IMR-90 (cell line): ENCODE measurements at regions not wholly inside any gene's neighbourhood (a gene's known extent, or its start where the extent isn't known, plus 50 kb on each side); places are given as distances from the start of the nearest gene placed in this dataset.

Experiments
- ATAC-seq: fragments of 200-7000 bp; cut with Tn5 transposase; 2 replicates; pipeline ENCODE4 v1.9.1; 2020; ENCODE audit warnings: low read depth, mild to moderate bottlenecking, moderate library complexity
- BruUV-seq: library from RNA; stranded (reverse); fragments of 400-500 nt; replicated peaks from 2 replicates; lab custom pipeline; 2021; lab: Mats Ljungman, UMichigan
- CTCF ChIA-PET: fragments of 300-600 bp; formaldehyde crosslinking; extraction: SDS; loops from one replicate; lab custom pipeline; 2021; ENCODE audit warnings: antibody characterized with exemption; lab: Yijun Ruan, JAX
- POLR2A ChIA-PET: fragments of 300-600 bp; sonication (Branson Sonifier 250); formaldehyde crosslinking; loops from one replicate; lab custom pipeline; 2022; ENCODE audit warnings: antibody characterized with exemption; ENCODE audit not compliant: unreplicated experiment; lab: Charles Lee
- DNase-seq: peaks from one replicate; pipeline ENCODE4 v3.0.0; 2013
- H2AFZ ChIP-seq: replicated peaks from 2 replicates; pipeline ENCODE3; 2013; ENCODE audit warnings: low read length, mild to moderate bottlenecking; ENCODE audit not compliant: poor library complexity
- H2AK5ac ChIP-seq: 2 replicates; pipeline ENCODE4 v1.6.1; 2013; ENCODE audit warnings: low read depth, low read length, inconsistent platforms
- H2AK9ac ChIP-seq: replicated peaks from 2 replicates; pipeline ENCODE3; 2013; ENCODE audit warnings: mild to moderate bottlenecking, low read depth, low read length, moderate library complexity; ENCODE audit not compliant: poor library complexity
- H2BK120ac ChIP-seq: 2 replicates; pipeline ENCODE4 v1.6.1; 2013; ENCODE audit warnings: low read depth, low read length, inconsistent platforms
- H2BK15ac ChIP-seq: 3 replicates; pipeline ENCODE4 v1.6.1; 2013; ENCODE audit warnings: low read depth, low read length, inconsistent platforms
- H2BK20ac ChIP-seq: 2 replicates; pipeline ENCODE4 v1.6.1; 2013; ENCODE audit warnings: low read depth, mild to moderate bottlenecking, inconsistent platforms, low read length, moderate library complexity
- H2BK5ac ChIP-seq: 2 replicates; pipeline ENCODE4 v1.6.1; 2013; ENCODE audit warnings: mild to moderate bottlenecking, low read depth, low read length, inconsistent platforms; ENCODE audit not compliant: poor library complexity, severe bottlenecking
- H3K14ac ChIP-seq: replicated peaks from 2 replicates; pipeline ENCODE4 v1.6.1; 2013; ENCODE audit warnings: low read depth, low read length, inconsistent platforms
- H3K18ac ChIP-seq: 2 replicates; pipeline ENCODE4 v1.6.1; 2013; ENCODE audit warnings: low read depth, low read length, control low read depth
- H3K23ac ChIP-seq: 2 replicates; pipeline ENCODE4 v1.6.1; 2013; ENCODE audit warnings: low read depth, low read length, inconsistent platforms
- H3K27ac ChIP-seq: 2 replicates; pipeline ENCODE4 v1.5.1; 2013; ENCODE audit warnings: mild to moderate bottlenecking, control low read depth, low read length; ENCODE audit not compliant: insufficient read depth
- H3K27me3 ChIP-seq: 2 replicates; pipeline ENCODE4 v1.6.1; 2013; ENCODE audit warnings: low read length; ENCODE audit not compliant: control insufficient read depth, insufficient read depth
- H3K36me3 ChIP-seq: 2 replicates; pipeline ENCODE4 v1.6.1; 2013; ENCODE audit warnings: low read length, mixed read lengths; ENCODE audit not compliant: control insufficient read depth, insufficient read depth
- H3K4ac ChIP-seq: 2 replicates; pipeline ENCODE4 v1.6.1; 2013; ENCODE audit warnings: low read depth, low read length, inconsistent platforms
- H3K4me1 ChIP-seq: 2 replicates; pipeline ENCODE4 v1.6.1; 2013; ENCODE audit warnings: low read length, mixed read lengths; ENCODE audit not compliant: control insufficient read depth, insufficient read depth
- H3K4me2 ChIP-seq: 2 replicates; pipeline ENCODE4 v1.6.1; 2013; ENCODE audit warnings: low read depth, mild to moderate bottlenecking, control low read depth, low read length, moderate library complexity
- H3K4me3 ChIP-seq: 2 replicates; pipeline ENCODE4 v1.5.1; 2013; ENCODE audit warnings: low read depth, mild to moderate bottlenecking, control low read depth, low read length, moderate library complexity; ENCODE audit not compliant: insufficient read depth
- H3K56ac ChIP-seq: 2 replicates; pipeline ENCODE4 v1.6.1; 2013; ENCODE audit warnings: low read length, inconsistent platforms; ENCODE audit not compliant: insufficient read depth; ENCODE audit errors: extremely low read depth
- H3K79me1 ChIP-seq, 2 experiments: 2 replicates each; pipeline ENCODE4 v1.6.1; 2013; ENCODE audit warnings: low read length in 2 of 2, inconsistent platforms in 1 of 2, low read depth in 1 of 2
- H3K9ac ChIP-seq: 2 replicates; pipeline ENCODE4 v1.6.1; 2013; ENCODE audit warnings: low read depth, low read length, control low read depth
- H3K9me1 ChIP-seq: 2 replicates; pipeline ENCODE4 v1.6.1; 2013; ENCODE audit warnings: low read length, inconsistent platforms; ENCODE audit not compliant: insufficient read depth
- H3K9me3 ChIP-seq: 2 replicates; pipeline ENCODE4 v1.6.1; 2013; ENCODE audit warnings: low read length; ENCODE audit not compliant: control insufficient read depth, insufficient read depth
- H4K20me1 ChIP-seq: 2 replicates; pipeline ENCODE4 v1.6.1; 2013; ENCODE audit warnings: low read length, inconsistent platforms; ENCODE audit not compliant: insufficient read depth
- H4K5ac ChIP-seq: 2 replicates; pipeline ENCODE4 v1.6.1; 2013; ENCODE audit warnings: mild to moderate bottlenecking, low read depth, low read length, control low read depth
- H4K8ac ChIP-seq, 2 experiments: 2 replicates each; pipeline ENCODE4 v1.6.1; 2013; ENCODE audit warnings: low read depth in 2 of 2, low read length in 2 of 2, control low read depth in 1 of 2, inconsistent platforms in 1 of 2
- H4K91ac ChIP-seq: 2 replicates; pipeline ENCODE4 v1.6.1; 2013; ENCODE audit warnings: low read depth, low read length, inconsistent platforms; ENCODE audit not compliant: insufficient read depth
- FOS ChIP-seq: fragments of 150-350 bp; IDR thresholded peaks from 2 replicates; pipeline ENCODE4 v1.6.1; 2016; ENCODE audit warnings: low read depth, low read length
- MAFK ChIP-seq: IDR thresholded peaks from 2 replicates; pipeline ENCODE4 v1.6.1; 2012; ENCODE audit warnings: low read depth, low read length, improper control_type of control experiment
- MAZ ChIP-seq: IDR thresholded peaks from 2 replicates; pipeline ENCODE4 v1.6.1; 2012; ENCODE audit warnings: low read depth, mild to moderate bottlenecking, low read length, improper control_type of control experiment, moderate library complexity, borderline replicate concordance
- RAD21 ChIP-seq: IDR thresholded peaks from 2 replicates; pipeline ENCODE4 v1.6.1; 2012; ENCODE audit warnings: low read length, improper control_type of control experiment
- RFX5 ChIP-seq: IDR thresholded peaks from 2 replicates; pipeline ENCODE4 v1.8.0; 2012; ENCODE audit warnings: low read depth, mild to moderate bottlenecking, low read length, moderate library complexity
- WGBS, 2 experiments: methylation state at CpG; one replicate each; pipeline versions ENCODE4 v1.1.5 to v1.1.7; 2013; ENCODE audit warnings: missing lambda C conversion rate in 2 of 2; ENCODE audit not compliant: insufficient read length in 1 of 2; ENCODE audit errors: extremely low coverage in 2 of 2; 5-methylcytosine and 5-hydroxymethylcytosine counted together
- dilution Hi-C: fragments of 300-500 bp; cut with HindIII; formaldehyde crosslinking; loops from one replicate; pipeline ENCODE4 v1.14.3; 2018; ENCODE audit warnings: low sequenced_read_pairs; ENCODE audit not compliant: unreplicated experiment
- in situ Hi-C: fragments of 300-500 bp; cut with MboI; formaldehyde crosslinking; loops from 3 replicates; pipeline ENCODE4 v1.14.3; 2019; ENCODE audit warnings: low sequenced_read_pairs, inconsistent platforms, mixed read lengths
- intact Hi-C: fragments of 100-400 bp; cut with micrococcal nuclease; formaldehyde crosslinking; loops from 2 replicates; pipeline ENCODE4 v1.10.0; 2022
- TF ChIP-seq, protein P1 (sequence below): fragments of 150-350 bp; IDR thresholded peaks from 2 replicates; pipeline ENCODE4 v1.6.1; 2016; ENCODE audit warnings: low read depth, mild to moderate bottlenecking, low read length, moderate library complexity, borderline replicate concordance
- TF ChIP-seq, protein P2 (sequence below): conservative IDR thresholded peaks from 2 replicates; pipeline ENCODE4 v1.5.1; 2012; ENCODE audit warnings: mild to moderate bottlenecking, low read depth, low read length, improper control_type of control experiment
- TF ChIP-seq, protein P3 (sequence below): fragments of 150-350 bp; IDR thresholded peaks from 2 replicates; pipeline ENCODE4 v1.6.1; 2017; ENCODE audit warnings: mild to moderate bottlenecking, antibody characterized with exemption, low read length, low read depth

DNA sequence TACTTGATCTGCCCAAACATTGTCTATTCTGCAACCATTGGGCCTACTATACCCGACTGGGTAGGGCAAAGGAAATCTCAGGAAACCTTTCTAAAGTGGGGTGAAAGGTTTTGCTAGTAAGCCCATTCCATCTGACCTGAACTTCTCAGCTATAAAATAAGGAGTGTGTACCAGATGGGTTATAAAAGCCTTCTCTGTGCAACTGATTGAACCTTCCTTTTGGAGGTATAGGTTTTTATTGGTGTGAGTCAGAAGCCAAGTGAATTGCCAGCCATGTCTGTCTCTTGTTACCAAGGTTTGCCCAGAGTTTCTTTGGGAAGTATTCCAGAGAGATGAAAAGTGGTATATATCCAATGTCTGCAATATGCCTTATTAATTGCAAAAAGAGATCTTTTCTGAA lies 1271.0 kb upstream of the WWC1 start:
- no peak overlapping the region for H2BK120ac ChIP-seq
- no peaks in the 10 kb centered on the region for H3K9me3 ChIP-seq
- no peak overlapping the region for H4K91ac ChIP-seq
- no peak overlapping the region for H2AFZ ChIP-seq
- no peak overlapping the region for H4K8ac ChIP-seq
- no peak overlapping the region for H2BK15ac ChIP-seq
- WGBS, 2 experiments, result no CpG with 5 or more reads among the region's 1 CpG
- no peak overlapping the region for H2AK9ac ChIP-seq
- intact Hi-C loops (no loop called here), dilution Hi-C loops (no loop called here), in situ Hi-C loops (no loop called here)
- CTCF ChIA-PET, result no interaction called here
- no peaks in the 10 kb centered on the region for H3K79me1 ChIP-seq
- H2AK5ac ChIP-seq, result no peak overlapping the region
- no peak overlapping the region for H3K27ac ChIP-seq
- H3K56ac ChIP-seq, result no peak overlapping the region
- H4K20me1 ChIP-seq, result no peaks in the 10 kb centered on the region
- no peak overlapping the region for H3K23ac ChIP-seq
- DNase-seq (no peak), ATAC-seq (no peak)
- H3K9me1 ChIP-seq, result no peaks in the 10 kb centered on the region
- H3K36me3 ChIP-seq, result no peaks in the 10 kb centered on the region
- POLR2A ChIA-PET, result no interaction called here
- H4K5ac ChIP-seq, result no peak overlapping the region
- H3K4ac ChIP-seq, result no peak overlapping the region
- H3K4me3 ChIP-seq, result no peak overlapping the region
- no peak overlapping the region for H3K18ac ChIP-seq
- no peak overlapping the region for H3K4me2 ChIP-seq
- no TSS peak for BruUV-seq
- H3K4me1 ChIP-seq, result no peaks in the 10 kb centered on the region
- no peak overlapping the region for H3K9ac ChIP-seq
- H2BK20ac ChIP-seq, result no peak overlapping the region
- no peak overlapping the region for H2BK5ac ChIP-seq
- H3K14ac ChIP-seq, result no peak overlapping the region
- no peak for TF ChIP-seq FOS
- TF ChIP-seq RAD21, result no peak
- TF ChIP-seq, protein P1, sequence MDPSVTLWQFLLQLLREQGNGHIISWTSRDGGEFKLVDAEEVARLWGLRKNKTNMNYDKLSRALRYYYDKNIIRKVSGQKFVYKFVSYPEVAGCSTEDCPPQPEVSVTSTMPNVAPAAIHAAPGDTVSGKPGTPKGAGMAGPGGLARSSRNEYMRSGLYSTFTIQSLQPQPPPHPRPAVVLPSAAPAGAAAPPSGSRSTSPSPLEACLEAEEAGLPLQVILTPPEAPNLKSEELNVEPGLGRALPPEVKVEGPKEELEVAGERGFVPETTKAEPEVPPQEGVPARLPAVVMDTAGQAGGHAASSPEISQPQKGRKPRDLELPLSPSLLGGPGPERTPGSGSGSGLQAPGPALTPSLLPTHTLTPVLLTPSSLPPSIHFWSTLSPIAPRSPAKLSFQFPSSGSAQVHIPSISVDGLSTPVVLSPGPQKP, result no peak
- TF ChIP-seq RFX5, result no peak
- TF ChIP-seq, protein P2, sequence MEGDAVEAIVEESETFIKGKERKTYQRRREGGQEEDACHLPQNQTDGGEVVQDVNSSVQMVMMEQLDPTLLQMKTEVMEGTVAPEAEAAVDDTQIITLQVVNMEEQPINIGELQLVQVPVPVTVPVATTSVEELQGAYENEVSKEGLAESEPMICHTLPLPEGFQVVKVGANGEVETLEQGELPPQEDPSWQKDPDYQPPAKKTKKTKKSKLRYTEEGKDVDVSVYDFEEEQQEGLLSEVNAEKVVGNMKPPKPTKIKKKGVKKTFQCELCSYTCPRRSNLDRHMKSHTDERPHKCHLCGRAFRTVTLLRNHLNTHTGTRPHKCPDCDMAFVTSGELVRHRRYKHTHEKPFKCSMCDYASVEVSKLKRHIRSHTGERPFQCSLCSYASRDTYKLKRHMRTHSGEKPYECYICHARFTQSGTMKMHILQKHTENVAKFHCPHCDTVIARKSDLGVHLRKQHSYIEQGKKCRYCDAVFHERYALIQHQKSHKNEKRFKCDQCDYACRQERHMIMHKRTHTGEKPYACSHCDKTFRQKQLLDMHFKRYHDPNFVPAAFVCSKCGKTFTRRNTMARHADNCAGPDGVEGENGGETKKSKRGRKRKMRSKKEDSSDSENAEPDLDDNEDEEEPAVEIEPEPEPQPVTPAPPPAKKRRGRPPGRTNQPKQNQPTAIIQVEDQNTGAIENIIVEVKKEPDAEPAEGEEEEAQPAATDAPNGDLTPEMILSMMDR, result no peak
- no peak for TF ChIP-seq MAZ
- TF ChIP-seq MAFK, result no peak
- TF ChIP-seq, protein P3, sequence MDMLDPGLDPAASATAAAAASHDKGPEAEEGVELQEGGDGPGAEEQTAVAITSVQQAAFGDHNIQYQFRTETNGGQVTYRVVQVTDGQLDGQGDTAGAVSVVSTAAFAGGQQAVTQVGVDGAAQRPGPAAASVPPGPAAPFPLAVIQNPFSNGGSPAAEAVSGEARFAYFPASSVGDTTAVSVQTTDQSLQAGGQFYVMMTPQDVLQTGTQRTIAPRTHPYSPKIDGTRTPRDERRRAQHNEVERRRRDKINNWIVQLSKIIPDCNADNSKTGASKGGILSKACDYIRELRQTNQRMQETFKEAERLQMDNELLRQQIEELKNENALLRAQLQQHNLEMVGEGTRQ, result no peak
- H3K27me3 ChIP-seq, result no peaks in the 10 kb centered on the region
